HCT116 (cell line): ENCODE measurements at regions not wholly inside any gene's neighbourhood (a gene's known extent, or its start where the extent isn't known, plus 50 kb on each side); places are given as distances from the start of the nearest gene placed in this dataset.
A peak's percentile ranks its signal among the peaks of the same experiment; 100 is the strongest.

ENCODE experiments used
- ATAC-seq: fragments of 200-7000 bp; cut with Tn5 transposase; 2 replicates; pipeline ENCODE4 v1.9.1; 2020; ENCODE audit warnings: mild to moderate bottlenecking, moderate library complexity
- BruUV-seq: library from RNA; stranded (reverse); fragments of 400-500 nt; replicated peaks from 2 replicates; lab custom pipeline; 2021; lab: Mats Ljungman, UMichigan
- CTCF ChIA-PET: fragments of 300-600 bp; sonication (Branson Sonifier 250); formaldehyde crosslinking; loops from one replicate; lab custom pipeline; 2021; ENCODE audit warnings: antibody characterized with exemption; lab: Charles Lee
- POLR2A ChIA-PET: fragments of 300-600, 350-600 bp; sonication (Branson Sonifier 250); formaldehyde crosslinking; loops from one replicate; lab custom pipeline; 2021; ENCODE audit warnings: antibody characterized with exemption; lab: Charles Lee
- RAD21 ChIA-PET, 2 experiments: fragments of 300-600 bp; sonication (Branson Sonifier 250); formaldehyde crosslinking; loops; one replicate each; lab custom pipeline; 2023; ENCODE audit warnings: low total read pairs in 2 of 2; ENCODE audit not compliant: uncharacterized antibody in 2 of 2, unreplicated experiment in 2 of 2, low non-redundant PET in 1 of 2; lab: Charles Lee
- DNase-seq: peaks from one replicate; pipeline ENCODE4 v3.0.0-alpha.2; 2010; ENCODE audit warnings: low read depth, low spot score
- H2AFZ ChIP-seq: fragments of 200-600 bp; shearing (Covaris generic), sonication (generic); 2 replicates; pipeline ENCODE4 v1.6.1; 2017; ENCODE audit warnings: low read depth, mixed run types, mixed read lengths, antibody characterized with exemption, low read length; ENCODE audit not compliant: poor library complexity, severe bottlenecking
- H3K27ac ChIP-seq: 2 replicates; pipeline ENCODE4 v1.5.1; 2012; ENCODE audit warnings: low read depth, low read length
- H3K27me3 ChIP-seq: fragments of 200-600 bp; sonication (generic); 2 replicates; pipeline ENCODE4 v1.6.1; 2016; ENCODE audit warnings: mixed run types, low read length, mixed read lengths; ENCODE audit not compliant: insufficient read depth
- H3K36me3 ChIP-seq, 2 experiments: fragments of 200-500 bp in 1 of 2; fragments of 200-600 bp in 1 of 2; sonication (Bioruptor generic) in 1 of 2; sonication (generic) in 1 of 2; 2 replicates each; pipeline versions ENCODE4 v1.5.1 to v1.6.1; 2014 to 2016; ENCODE audit warnings: low read length in 2 of 2, inconsistent platforms in 1 of 2, mixed read lengths in 1 of 2, mixed run types in 1 of 2; ENCODE audit not compliant: insufficient read depth in 2 of 2, control insufficient read depth in 1 of 2
- H3K4me1 ChIP-seq, 2 experiments: fragments of 200-600 bp in 1 of 2; sonication (generic) in 1 of 2; 2 replicates each; pipeline versions ENCODE4 v1.5.1 to v1.6.1; 2012 to 2017; ENCODE audit warnings: low read length in 2 of 2, inconsistent platforms in 1 of 2, mild to moderate bottlenecking in 1 of 2, mixed read lengths in 1 of 2, mixed run types in 1 of 2, moderate library complexity in 1 of 2; ENCODE audit not compliant: insufficient read depth in 2 of 2, control insufficient read depth in 1 of 2
- H3K4me2 ChIP-seq: fragments of 200-600 bp; sonication (generic); 2 replicates; pipeline ENCODE4 v1.6.1; 2017; ENCODE audit warnings: mixed run types, low read length, mixed read lengths
- H3K4me3 ChIP-seq, 2 experiments: fragments of 200-600 bp in 1 of 2; sonication (generic) in 1 of 2; replicated peaks in 1 of 2; 2 replicates each; pipeline ENCODE4 v1.5.1; 2011 to 2016; ENCODE audit warnings: low read length in 2 of 2, control low read depth in 1 of 2, low read depth in 1 of 2, mild to moderate bottlenecking in 1 of 2, mixed read lengths in 1 of 2, mixed run types in 1 of 2
- H3K79me2 ChIP-seq: fragments of 200-600 bp; sonication (generic); 2 replicates; pipeline ENCODE4 v1.6.1; 2017; ENCODE audit warnings: mild to moderate bottlenecking, mixed run types, low read length, moderate library complexity, mixed read lengths; ENCODE audit not compliant: insufficient read depth
- H3K9ac ChIP-seq: fragments of 200-600 bp; sonication (generic); 2 replicates; pipeline ENCODE4 v1.6.1; 2016; ENCODE audit warnings: low read length, mixed read lengths
- H3K9me2 ChIP-seq: fragments of 200-600 bp; sonication (generic), shearing (Covaris generic); 2 replicates; pipeline ENCODE4 v1.6.1; 2017; ENCODE audit warnings: mixed run types, mild to moderate bottlenecking, moderate library complexity; ENCODE audit not compliant: insufficient read depth
- H3K9me3 ChIP-seq, 2 experiments: fragments of 200-500 bp in 1 of 2; fragments of 200-600 bp in 1 of 2; sonication (Bioruptor generic) in 1 of 2; sonication (generic) in 1 of 2; 2 replicates each; pipeline ENCODE4 v1.6.1; 2014 to 2017; ENCODE audit warnings: low read length in 2 of 2, mixed read lengths in 2 of 2, inconsistent platforms in 1 of 2, low read depth in 1 of 2, mild to moderate bottlenecking in 1 of 2, mixed run types in 1 of 2, moderate library complexity in 1 of 2; ENCODE audit not compliant: control insufficient read depth in 1 of 2, insufficient read depth in 1 of 2
- H4K20me1 ChIP-seq: fragments of 200-600 bp; sonication (generic), shearing (Covaris generic); 2 replicates; pipeline ENCODE4 v1.6.1; 2017; ENCODE audit warnings: mixed run types, mild to moderate bottlenecking, moderate library complexity; ENCODE audit not compliant: insufficient read depth
- CBX3 ChIP-seq: IDR thresholded peaks from 2 replicates; pipeline ENCODE4 v1.6.1; 2012; ENCODE audit warnings: low read depth
- CEBPB ChIP-seq: IDR thresholded peaks from 2 replicates; pipeline ENCODE4 v1.6.1; 2012; ENCODE audit warnings: low read depth
- EZH2phosphoT487 ChIP-seq: fragments of 200-600 bp; IDR thresholded peaks from 2 replicates; pipeline ENCODE4 v1.6.1; 2018; ENCODE audit warnings: antibody characterized with exemption, borderline replicate concordance
- FOSL1 ChIP-seq: IDR thresholded peaks from 2 replicates; pipeline ENCODE4 v1.6.1; 2012; ENCODE audit warnings: low read depth
- RAD21 ChIP-seq: IDR thresholded peaks from 2 replicates; pipeline ENCODE4 v1.6.1; 2012; ENCODE audit warnings: low read depth, mild to moderate bottlenecking
- SIN3A ChIP-seq: IDR thresholded peaks from 2 replicates; pipeline ENCODE4 v1.6.1; 2012; ENCODE audit warnings: low read depth
- SRF ChIP-seq: IDR thresholded peaks from 2 replicates; pipeline ENCODE4 v1.6.1; 2012; ENCODE audit warnings: low read depth
- YY1 ChIP-seq: IDR thresholded peaks from 2 replicates; pipeline ENCODE4 v1.6.1; 2011; ENCODE audit warnings: low read length, low read depth, moderate library complexity, mild to moderate bottlenecking; ENCODE audit not compliant: insufficient replicate concordance; ENCODE audit errors: extremely low read depth
- ZFX ChIP-seq: fragments of 450-650 bp; IDR thresholded peaks from 2 replicates; pipeline ENCODE4 v1.6.1; 2017
- intact Hi-C: fragments of 100-400 bp; cut with micrococcal nuclease; formaldehyde crosslinking; loops from 2 replicates; pipeline ENCODE4 v1.10.0; 2022
- TF ChIP-seq, protein P1 (sequence below): IDR thresholded peaks from 2 replicates; pipeline ENCODE4 v1.6.1; 2011; ENCODE audit warnings: mild to moderate bottlenecking, low read length, moderate library complexity; ENCODE audit not compliant: insufficient replicate concordance; ENCODE audit errors: extremely low read depth
- TF ChIP-seq, protein P2 (sequence below), 3 experiments: fragments of 200-600 bp in 1 of 3; sonication (generic) in 1 of 3; IDR thresholded peaks in 2 of 3; conservative IDR thresholded peaks in 1 of 3; 2 replicates each; pipeline ENCODE4 v1.5.1; 2012 to 2017; ENCODE audit warnings: low read depth in 2 of 3, low read length in 2 of 3, antibody characterized with exemption in 1 of 3, borderline replicate concordance in 1 of 3, control low read depth in 1 of 3, mild to moderate bottlenecking in 1 of 3, mixed read lengths in 1 of 3, mixed run types in 1 of 3, moderate library complexity in 1 of 3; ENCODE audit not compliant: insufficient read depth in 1 of 3
- TF ChIP-seq, protein P3 (sequence below): IDR thresholded peaks from 2 replicates; pipeline ENCODE4 v1.6.1; 2012

DNA sequence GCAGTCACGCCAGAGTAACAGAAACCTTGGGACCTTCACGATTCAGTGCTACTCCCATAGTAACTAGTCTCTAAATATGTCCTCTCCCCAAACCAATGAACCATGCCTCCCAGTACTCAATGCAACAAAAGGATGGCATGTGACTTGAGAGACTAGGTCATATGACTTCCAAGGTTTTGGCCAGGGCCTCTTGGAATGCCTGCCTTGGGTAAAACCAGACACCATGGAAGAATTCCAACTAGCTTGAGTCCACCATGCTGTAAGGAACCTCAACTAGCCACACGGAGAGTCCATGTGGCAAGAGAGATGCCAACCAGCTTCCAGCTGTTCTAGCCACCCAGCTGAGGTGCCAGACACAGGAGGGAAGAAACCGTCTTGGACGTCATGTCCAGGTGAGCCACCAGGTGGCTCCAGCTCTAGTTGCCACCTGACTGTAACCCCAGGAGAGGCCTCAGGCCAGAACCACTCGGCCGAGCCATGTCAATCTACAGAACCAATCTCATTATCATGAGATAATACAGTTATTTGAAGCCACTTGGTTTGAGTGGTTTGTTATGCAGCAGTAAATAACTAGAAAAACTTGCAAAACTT lies 115.0 kb downstream of the SYF2 start:
- intact Hi-C loops, result loop anchor here (5.0 kb wide), 1 partner anchor 90 kb away; no protein-coding TSS in a partner anchor
- no peaks in the 10 kb centered on the region for H3K9me2 ChIP-seq
- H3K79me2 ChIP-seq, result no peaks in the 10 kb centered on the region
- no peak overlapping the region for H3K4me2 ChIP-seq
- ChIA-PET CTCF (interaction anchor here (1.1 kb wide), 1 partner anchor 115 kb away, joined by 3 read pairs; the partner anchor contains the start of gene SYF2), RAD21 (no interaction called here), POLR2A (no interaction called here)
- no peaks in the 10 kb centered on the region for H3K27me3 ChIP-seq
- H3K4me1 ChIP-seq, result peaks cover 0 to 4% of the 10 kb centered on the region in 2 experiments; a peak in 1 of 4 replicates
- TF ChIP-seq, protein P1, sequence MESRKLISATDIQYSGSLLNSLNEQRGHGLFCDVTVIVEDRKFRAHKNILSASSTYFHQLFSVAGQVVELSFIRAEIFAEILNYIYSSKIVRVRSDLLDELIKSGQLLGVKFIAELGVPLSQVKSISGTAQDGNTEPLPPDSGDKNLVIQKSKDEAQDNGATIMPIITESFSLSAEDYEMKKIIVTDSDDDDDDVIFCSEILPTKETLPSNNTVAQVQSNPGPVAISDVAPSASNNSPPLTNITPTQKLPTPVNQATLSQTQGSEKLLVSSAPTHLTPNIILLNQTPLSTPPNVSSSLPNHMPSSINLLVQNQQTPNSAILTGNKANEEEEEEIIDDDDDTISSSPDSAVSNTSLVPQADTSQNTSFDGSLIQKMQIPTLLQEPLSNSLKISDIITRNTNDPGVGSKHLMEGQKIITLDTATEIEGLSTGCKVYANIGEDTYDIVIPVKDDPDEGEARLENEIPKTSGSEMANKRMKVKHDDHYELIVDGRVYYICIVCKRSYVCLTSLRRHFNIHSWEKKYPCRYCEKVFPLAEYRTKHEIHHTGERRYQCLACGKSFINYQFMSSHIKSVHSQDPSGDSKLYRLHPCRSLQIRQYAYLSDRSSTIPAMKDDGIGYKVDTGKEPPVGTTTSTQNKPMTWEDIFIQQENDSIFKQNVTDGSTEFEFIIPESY, result no peak
- TF ChIP-seq SRF, result no peak
- no peak for TF ChIP-seq EZH2phosphoT487
- TF ChIP-seq RAD21, result peak; percentile 32; the same call in 1 of the 2 replicates
- TF ChIP-seq, protein P2, sequence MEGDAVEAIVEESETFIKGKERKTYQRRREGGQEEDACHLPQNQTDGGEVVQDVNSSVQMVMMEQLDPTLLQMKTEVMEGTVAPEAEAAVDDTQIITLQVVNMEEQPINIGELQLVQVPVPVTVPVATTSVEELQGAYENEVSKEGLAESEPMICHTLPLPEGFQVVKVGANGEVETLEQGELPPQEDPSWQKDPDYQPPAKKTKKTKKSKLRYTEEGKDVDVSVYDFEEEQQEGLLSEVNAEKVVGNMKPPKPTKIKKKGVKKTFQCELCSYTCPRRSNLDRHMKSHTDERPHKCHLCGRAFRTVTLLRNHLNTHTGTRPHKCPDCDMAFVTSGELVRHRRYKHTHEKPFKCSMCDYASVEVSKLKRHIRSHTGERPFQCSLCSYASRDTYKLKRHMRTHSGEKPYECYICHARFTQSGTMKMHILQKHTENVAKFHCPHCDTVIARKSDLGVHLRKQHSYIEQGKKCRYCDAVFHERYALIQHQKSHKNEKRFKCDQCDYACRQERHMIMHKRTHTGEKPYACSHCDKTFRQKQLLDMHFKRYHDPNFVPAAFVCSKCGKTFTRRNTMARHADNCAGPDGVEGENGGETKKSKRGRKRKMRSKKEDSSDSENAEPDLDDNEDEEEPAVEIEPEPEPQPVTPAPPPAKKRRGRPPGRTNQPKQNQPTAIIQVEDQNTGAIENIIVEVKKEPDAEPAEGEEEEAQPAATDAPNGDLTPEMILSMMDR (IDR thresholded peaks at IDR 0.05 in 2 of 3, conservative IDR thresholded peaks at IDR 0.05 in 1 of 3; ENCODE audit: borderline replicate concordance in 1 of 3, insufficient read depth in 1 of 3, low read depth in 2 of 3, low read length in 2 of 3), result peak; percentile 36 to 64 (median 62); a peak in 5 of 6 replicates
- TF ChIP-seq YY1, result peak; percentile 56
- no peak for TF ChIP-seq FOSL1
- TF ChIP-seq, protein P3, sequence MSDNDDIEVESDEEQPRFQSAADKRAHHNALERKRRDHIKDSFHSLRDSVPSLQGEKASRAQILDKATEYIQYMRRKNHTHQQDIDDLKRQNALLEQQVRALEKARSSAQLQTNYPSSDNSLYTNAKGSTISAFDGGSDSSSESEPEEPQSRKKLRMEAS, result no peak
- TF ChIP-seq SIN3A, result no peak
- TF ChIP-seq ZFX, result no peak
- no peak for TF ChIP-seq CBX3
- TF ChIP-seq CEBPB, result no peak
- H3K27ac ChIP-seq, result no peak overlapping the region
- BruUV-seq, result no TSS peak
- H3K9me3 ChIP-seq, result no peaks in the 10 kb centered on the region
- H4K20me1 ChIP-seq, result no peaks in the 10 kb centered on the region
- peak overlapping the region; percentile 22 for H2AFZ ChIP-seq
- no peak overlapping the region for H3K9ac ChIP-seq
- ATAC-seq, result peak; percentile 97
- H3K36me3 ChIP-seq, result no peaks in the 10 kb centered on the region
- no peak overlapping the region for H3K4me3 ChIP-seq
- peak; percentile 48 for DNase-seq
